Activated CD4-positive, alpha-beta memory T cell treated with anti-CD3 and anti-CD28 coated beads for 36 hours (primary cell): ENCODE measurements at regions not wholly inside any gene's neighbourhood (a gene's known extent, or its start where the extent isn't known, plus 50 kb on each side); places are given as distances from the start of the nearest gene placed in this dataset.

ENCODE experiments used
- CTCF ChIA-PET: fragments of 350-600 bp; sonication (Branson Sonifier 250); formaldehyde crosslinking; loops from one replicate; lab custom pipeline; 2021; ENCODE audit warnings: antibody characterized with exemption, inconsistent platforms; lab: Charles Lee
- POLR2A ChIA-PET: fragments of 350-600 bp; sonication (Branson Sonifier 250); formaldehyde crosslinking; loops from one replicate; lab custom pipeline; 2021; ENCODE audit warnings: antibody characterized with exemption; lab: Charles Lee
- DNase-seq: peaks from one replicate; pipeline ENCODE4 v3.0.0-alpha.2; 2020
- H3K27ac Mint-ChIP-seq: one replicate; pipeline ENCODE4 v1.8.0; 2021; ENCODE audit warnings: mixed read lengths
- H3K27me3 Mint-ChIP-seq: one replicate; pipeline ENCODE4 v1.8.0; 2021; ENCODE audit warnings: mixed read lengths
- H3K36me3 Mint-ChIP-seq: one replicate; pipeline ENCODE4 v1.8.0; 2021; ENCODE audit warnings: mixed read lengths
- H3K4me1 Mint-ChIP-seq: one replicate; pipeline ENCODE4 v1.8.0; 2021; ENCODE audit warnings: low read depth, mixed read lengths
- H3K4me3 Mint-ChIP-seq: one replicate; pipeline ENCODE4 v1.8.0; 2021; ENCODE audit warnings: mild to moderate bottlenecking, mixed read lengths
- H3K9me3 Mint-ChIP-seq: one replicate; pipeline ENCODE4 v1.8.0; 2021; ENCODE audit warnings: mixed read lengths
- intact Hi-C: fragments of 100-400 bp; cut with micrococcal nuclease; formaldehyde crosslinking; loops from one replicate; pipeline ENCODE4 v1.15.1; 2023

DNA sequence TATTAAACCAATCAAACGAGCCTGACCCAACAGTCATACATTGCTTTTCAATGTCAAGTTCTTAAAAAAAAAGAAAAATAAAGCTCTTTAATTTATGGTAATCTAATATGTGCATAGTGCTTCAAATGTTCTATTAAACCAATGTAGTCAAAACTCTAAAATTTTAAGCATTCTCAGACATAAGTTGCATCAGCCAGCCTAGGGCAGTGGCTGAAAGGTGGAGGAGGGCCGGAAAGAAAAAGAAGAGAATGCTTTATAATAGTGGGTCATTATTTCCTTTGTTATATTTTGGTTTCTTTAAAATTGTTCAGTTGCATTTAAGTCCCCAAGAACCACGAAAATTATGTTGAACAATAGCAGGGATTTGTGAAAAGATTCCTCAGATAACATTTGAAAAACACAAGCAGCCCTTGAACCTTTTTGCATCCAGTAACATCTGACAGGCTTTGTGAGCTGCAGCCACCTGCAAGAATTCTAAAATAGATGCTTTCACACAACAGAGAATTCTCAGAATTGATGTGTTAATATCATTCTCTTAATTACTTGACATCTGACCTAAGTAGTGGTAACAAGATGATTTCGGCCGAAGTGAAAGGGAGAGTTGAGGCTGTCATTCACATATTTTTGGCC lies 252.1 kb downstream of the CDCA7 start:
- no peak for DNase-seq
- no peaks in the 10 kb centered on the region for H3K9me3 Mint-ChIP-seq
- no peaks in the 10 kb centered on the region for H3K4me1 Mint-ChIP-seq
- intact Hi-C loops = no loop called here
- H3K27ac Mint-ChIP-seq = no peak overlapping the region
- POLR2A ChIA-PET = no interaction called here
- CTCF ChIA-PET = interaction anchor here (0.7 kb wide), 1 partner anchor 48 kb away, joined by 3 read pairs; no protein-coding TSS in a partner anchor
- no peak overlapping the region for H3K4me3 Mint-ChIP-seq
- peaks cover 20% of the 10 kb centered on the region for H3K27me3 Mint-ChIP-seq
- no peaks in the 10 kb centered on the region for H3K36me3 Mint-ChIP-seq

DNA sequence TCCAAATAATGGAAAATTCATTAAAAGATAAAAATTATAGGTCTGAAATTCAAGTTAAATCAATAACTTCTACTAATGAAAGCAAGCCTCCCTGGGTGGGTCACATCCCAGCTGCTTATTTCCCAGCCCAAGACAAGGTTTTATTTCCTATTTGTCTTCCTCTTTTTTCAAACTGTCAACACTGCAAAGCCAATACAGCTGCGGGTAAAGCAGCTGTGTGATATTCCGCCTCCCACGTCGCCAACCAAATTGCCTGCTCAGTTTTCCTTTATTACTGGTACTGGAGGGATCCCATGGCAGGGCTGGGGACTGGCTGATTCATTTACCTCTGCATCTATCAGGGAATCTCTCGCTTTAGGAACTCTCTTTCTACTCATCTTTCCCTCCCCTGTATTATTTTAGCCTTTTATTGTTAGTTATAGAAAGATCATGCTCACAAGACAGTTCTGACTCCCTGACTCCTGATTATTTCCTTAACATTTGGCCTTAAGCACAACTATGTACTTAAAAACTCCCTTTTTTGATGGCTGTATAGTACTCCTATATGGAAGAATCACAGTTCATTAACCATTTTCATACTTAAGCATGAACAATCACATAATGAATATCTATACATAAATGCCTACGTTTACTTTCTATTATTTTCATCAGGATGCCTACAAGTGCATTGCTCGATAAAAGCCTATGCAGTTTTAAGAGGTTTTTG lies 253.1 kb downstream of the CDCA7 start:
- Mint-ChIP-seq H3K9me3 (no peaks in the 10 kb centered on the region), H3K27me3 (peaks cover 20% of the 10 kb centered on the region), H3K4me1 (no peaks in the 10 kb centered on the region), H3K4me3 (no peak overlapping the region), H3K36me3 (no peaks in the 10 kb centered on the region), H3K27ac (no peak overlapping the region)
- intact Hi-C loops = no loop called here
- no peak for DNase-seq
- ChIA-PET CTCF (no interaction called here), POLR2A (no interaction called here)

DNA sequence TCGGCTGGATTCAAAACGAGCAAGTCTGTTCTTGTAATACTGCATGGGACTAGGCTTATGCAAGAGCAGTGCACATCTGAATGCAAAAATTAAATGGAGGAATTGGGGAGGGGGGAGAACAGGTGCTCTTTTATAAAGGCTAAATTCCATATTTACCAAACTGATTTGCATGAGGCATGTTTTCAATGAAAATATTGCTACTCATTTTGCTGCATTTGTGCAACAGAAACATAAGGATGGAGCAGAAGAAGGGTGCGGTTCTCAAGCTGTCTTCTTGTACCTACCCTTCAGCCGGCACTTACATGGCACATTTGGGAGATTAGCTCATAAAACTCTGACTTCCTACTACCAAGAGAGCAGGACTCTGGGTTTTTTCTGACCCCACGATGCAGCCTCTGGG lies 256.4 kb downstream of the CDCA7 start:
- Mint-ChIP-seq H3K4me3 (no peak overlapping the region), H3K9me3 (no peaks in the 10 kb centered on the region), H3K4me1 (no peaks in the 10 kb centered on the region), H3K27me3 (peaks cover 15% of the 10 kb centered on the region), H3K27ac (no peak overlapping the region), H3K36me3 (no peaks in the 10 kb centered on the region)
- ChIA-PET CTCF (no interaction called here), POLR2A (no interaction called here)
- intact Hi-C loops = no loop called here
- DNase-seq = no peak

DNA sequence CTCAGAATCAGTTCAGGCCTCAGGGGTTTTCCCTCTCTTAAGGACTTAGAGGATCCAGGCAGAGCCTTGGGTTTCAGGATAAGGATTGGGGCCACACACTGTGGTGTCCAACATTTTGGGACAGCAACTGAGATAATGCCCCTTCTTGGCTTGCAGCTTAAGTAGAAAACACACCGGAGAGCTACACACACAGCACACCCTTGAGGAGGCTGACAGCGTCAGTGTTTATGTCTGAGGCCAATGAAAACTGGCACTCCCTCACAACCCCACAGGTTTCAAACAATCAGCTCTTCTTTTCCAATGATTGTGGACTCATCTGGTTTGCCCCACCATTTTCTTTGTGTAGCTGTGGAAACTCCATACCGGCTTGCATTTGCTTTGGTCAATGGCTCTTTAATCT lies 257.7 kb downstream of the CDCA7 start:
- DNase-seq = no peak
- Mint-ChIP-seq H3K4me3 (no peak overlapping the region), H3K36me3 (no peaks in the 10 kb centered on the region), H3K4me1 (no peaks in the 10 kb centered on the region), H3K27ac (no peak overlapping the region), H3K9me3 (no peaks in the 10 kb centered on the region), H3K27me3 (peaks cover 15% of the 10 kb centered on the region)
- intact Hi-C loops = no loop called here
- ChIA-PET CTCF (interaction anchor here (0.6 kb wide), 1 partner anchor 163 kb away, joined by 3 read pairs; no protein-coding TSS in a partner anchor), POLR2A (no interaction called here)

DNA sequence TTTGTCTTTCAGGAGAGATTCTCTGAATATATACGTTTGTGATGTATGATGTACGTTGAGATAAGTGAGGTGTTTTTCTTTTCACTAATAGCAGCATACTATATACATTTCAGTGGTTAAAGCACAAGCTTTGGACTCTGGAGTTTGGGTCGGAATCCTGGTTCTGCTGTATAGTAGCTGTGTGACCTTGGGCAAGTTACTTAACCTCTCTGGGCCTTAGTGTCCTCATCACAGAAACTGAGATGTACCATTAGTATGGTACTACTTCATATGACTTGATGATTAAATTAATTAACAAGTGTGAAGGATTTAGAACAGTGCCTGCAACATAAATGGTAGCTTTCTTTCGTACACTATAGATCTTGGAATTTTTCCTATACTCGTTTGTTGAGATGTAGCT lies 258.7 kb downstream of the CDCA7 start:
- intact Hi-C loops = no loop called here
- no peaks in the 10 kb centered on the region for H3K4me1 Mint-ChIP-seq
- no peak overlapping the region for H3K4me3 Mint-ChIP-seq
- ChIA-PET POLR2A (no interaction called here), CTCF (interaction anchor here (0.7 kb wide), 1 partner anchor 134 kb away, joined by 3 read pairs; no protein-coding TSS in a partner anchor)
- no peaks in the 10 kb centered on the region for H3K9me3 Mint-ChIP-seq
- H3K36me3 Mint-ChIP-seq = no peaks in the 10 kb centered on the region
- no peak for DNase-seq
- H3K27me3 Mint-ChIP-seq = peaks cover 6% of the 10 kb centered on the region
- no peak overlapping the region for H3K27ac Mint-ChIP-seq

DNA sequence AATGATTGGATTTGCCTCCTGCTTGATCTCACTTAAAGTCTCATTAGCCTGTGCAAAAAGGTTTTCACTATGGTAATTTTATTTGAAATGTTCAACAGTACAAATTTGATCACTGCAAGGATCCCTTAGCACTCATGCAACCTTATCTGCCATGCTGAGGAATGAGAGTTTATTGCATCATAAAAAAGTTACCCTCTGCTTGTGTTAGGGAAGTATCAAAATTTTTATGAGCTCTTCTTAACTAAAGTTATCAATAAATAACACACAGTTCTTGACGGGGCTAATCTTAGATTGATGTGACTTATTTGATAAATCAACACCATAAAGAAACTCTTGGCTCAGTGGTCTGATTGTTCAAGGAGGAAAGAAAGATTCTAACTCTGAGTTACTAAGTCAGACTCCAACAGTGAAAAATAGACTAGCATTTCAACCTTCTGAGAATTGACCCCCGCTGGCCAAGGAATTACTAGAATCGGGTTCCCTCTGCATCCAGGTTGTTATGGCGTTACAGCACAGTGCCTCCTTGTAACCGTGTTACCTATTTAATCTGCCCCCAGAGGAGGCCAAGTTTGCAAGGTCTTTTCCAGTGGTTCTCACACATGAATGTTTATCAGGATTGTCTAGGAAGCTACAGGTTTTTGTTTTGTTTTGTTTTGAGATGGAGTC lies 259.7 kb downstream of the CDCA7 start:
- ChIA-PET POLR2A (no interaction called here), CTCF (no interaction called here)
- Mint-ChIP-seq H3K36me3 (no peaks in the 10 kb centered on the region), H3K4me3 (no peak overlapping the region), H3K4me1 (no peaks in the 10 kb centered on the region), H3K27ac (no peak overlapping the region), H3K27me3 (peaks cover 5% of the 10 kb centered on the region), H3K9me3 (no peaks in the 10 kb centered on the region)
- intact Hi-C loops = no loop called here
- no peak for DNase-seq

DNA sequence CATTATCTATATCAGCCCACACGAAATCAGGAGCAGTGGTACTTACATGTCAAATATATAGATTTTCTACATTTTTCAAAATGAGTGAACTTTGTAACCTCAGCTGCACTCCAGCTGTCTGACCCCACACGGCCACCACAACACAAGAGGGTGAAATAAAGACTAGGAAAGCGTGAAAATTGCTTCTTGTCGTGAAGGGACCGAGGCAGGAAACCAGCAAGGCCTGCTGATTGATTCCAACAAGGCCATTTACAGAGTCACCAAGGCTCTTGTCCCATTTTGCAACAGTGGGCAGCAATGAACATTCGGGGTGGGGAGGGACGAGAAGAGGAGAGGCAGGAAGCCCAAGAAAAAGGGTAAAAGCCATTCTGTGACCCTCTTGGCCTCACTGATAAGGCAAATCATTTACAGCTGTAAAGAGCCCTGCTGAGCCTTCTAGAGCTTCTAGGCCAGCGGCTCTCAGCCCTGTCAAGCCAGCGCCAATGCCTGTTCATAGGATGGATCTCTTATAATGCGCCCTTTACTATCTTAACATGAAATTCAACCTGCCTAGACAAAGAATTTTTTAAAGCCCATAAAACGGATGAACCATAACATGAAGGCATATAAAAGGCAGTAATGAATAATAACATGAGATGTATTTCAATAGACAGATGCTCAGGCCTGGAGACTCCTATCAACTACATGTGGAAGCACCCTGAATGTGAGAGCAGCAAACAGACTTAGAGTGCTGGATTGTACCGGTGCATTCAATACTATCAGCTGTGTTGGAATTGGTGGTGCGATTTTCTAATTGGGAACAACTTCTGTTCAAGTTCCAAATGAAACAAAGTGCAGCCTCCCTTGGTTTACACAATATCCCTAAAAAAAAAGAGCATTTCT lies 269.0 kb downstream of the CDCA7 start:
- H3K9me3 Mint-ChIP-seq = no peaks in the 10 kb centered on the region
- DNase-seq = no peak
- H3K36me3 Mint-ChIP-seq = no peaks in the 10 kb centered on the region
- ChIA-PET CTCF (no interaction called here), POLR2A (no interaction called here)
- no peak overlapping the region for H3K27ac Mint-ChIP-seq
- no peaks in the 10 kb centered on the region for H3K4me1 Mint-ChIP-seq
- peaks cover 12% of the 10 kb centered on the region for H3K27me3 Mint-ChIP-seq
- no peak overlapping the region for H3K4me3 Mint-ChIP-seq
- intact Hi-C loops = no loop called here

DNA sequence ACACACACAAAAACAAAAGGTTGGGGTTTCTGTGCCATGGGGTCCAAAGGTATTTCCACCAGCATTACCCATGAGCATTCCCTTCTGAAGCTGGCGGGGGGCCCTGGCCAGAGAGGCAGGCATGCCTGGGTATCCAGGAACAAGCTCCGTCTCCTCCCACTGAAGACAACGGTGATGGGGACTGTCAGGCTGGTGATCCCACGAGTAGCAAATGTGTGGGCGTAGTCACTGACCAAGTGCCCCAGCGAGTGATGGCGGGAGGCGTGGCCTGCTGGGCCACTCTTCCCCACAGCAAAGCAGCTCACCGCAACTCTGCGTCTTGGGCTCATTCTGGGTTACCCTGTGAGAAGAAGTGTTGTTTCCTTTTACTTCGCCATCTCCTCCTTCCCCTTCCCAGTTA lies 270.6 kb downstream of the CDCA7 start:
- DNase-seq = no peak
- Mint-ChIP-seq H3K27ac (no peak overlapping the region), H3K9me3 (no peaks in the 10 kb centered on the region), H3K4me3 (no peak overlapping the region), H3K4me1 (no peaks in the 10 kb centered on the region), H3K27me3 (peaks cover 15% of the 10 kb centered on the region), H3K36me3 (no peaks in the 10 kb centered on the region)
- ChIA-PET POLR2A (no interaction called here), CTCF (no interaction called here)
- intact Hi-C loops = no loop called here

DNA sequence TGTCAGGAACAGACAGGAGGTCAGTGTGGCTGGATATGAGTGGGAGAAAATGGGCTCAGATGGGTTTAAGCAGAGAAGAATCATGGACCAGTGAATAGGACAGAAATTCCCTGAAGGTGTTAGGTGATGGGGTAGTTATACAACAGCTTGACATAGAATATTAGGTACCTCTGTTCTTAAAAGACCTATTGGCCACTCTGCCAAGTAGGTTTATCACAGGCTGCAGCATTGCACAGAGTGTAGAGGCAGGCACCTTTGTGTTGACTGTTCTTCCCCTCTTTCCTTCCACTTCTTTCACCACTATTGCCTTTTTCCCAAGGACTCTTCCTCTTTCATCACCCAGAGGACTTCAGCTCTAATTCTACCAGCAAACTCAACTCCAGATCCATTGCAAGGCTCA lies 274.4 kb downstream of the CDCA7 start:
- Mint-ChIP-seq H3K27me3 (peaks cover 14% of the 10 kb centered on the region), H3K9me3 (no peaks in the 10 kb centered on the region), H3K27ac (no peak overlapping the region), H3K36me3 (no peaks in the 10 kb centered on the region), H3K4me1 (no peaks in the 10 kb centered on the region), H3K4me3 (no peak overlapping the region)
- DNase-seq = no peak
- ChIA-PET CTCF (no interaction called here), POLR2A (no interaction called here)
- intact Hi-C loops = no loop called here

DNA sequence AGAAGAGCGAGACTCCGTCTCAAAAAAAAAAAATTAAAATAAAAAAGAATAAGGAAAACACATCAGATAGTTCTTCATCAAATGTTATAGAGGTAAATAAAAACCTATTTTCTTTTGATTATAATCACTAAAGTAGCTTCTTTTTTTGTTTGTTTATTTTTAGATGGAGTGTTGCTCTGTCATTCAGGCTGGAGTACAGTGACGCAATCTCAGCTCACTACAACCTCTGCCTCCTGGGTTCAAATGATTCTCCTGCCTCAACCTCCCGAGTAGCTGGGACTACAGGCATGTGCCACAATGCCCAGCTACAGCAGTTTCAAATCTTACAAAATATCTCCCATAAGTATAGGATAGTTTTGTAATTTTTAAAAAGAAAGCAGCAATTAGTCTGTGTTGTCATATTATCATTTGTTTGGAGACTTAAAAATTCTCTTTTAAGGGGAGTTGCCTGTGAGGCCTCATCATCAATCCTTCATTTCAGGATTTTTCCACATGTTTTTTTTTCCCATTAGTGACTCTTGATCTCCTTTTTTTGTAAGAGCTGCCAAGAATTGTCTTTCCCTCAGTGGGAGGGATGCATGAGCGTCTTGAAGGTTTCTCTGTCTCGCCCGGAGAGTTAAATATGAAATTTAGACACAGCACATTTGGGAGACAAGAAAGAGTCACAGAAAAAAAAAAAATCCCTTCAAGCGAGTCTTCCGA lies 275.9 kb downstream of the CDCA7 start:
- no peaks in the 10 kb centered on the region for H3K4me1 Mint-ChIP-seq
- H3K4me3 Mint-ChIP-seq = no peak overlapping the region
- no peak overlapping the region for H3K27ac Mint-ChIP-seq
- POLR2A ChIA-PET = no interaction called here
- CTCF ChIA-PET = no interaction called here
- no peak for DNase-seq
- intact Hi-C loops = no loop called here
- H3K27me3 Mint-ChIP-seq = peaks cover 14% of the 10 kb centered on the region
- no peaks in the 10 kb centered on the region for H3K36me3 Mint-ChIP-seq
- no peaks in the 10 kb centered on the region for H3K9me3 Mint-ChIP-seq

DNA sequence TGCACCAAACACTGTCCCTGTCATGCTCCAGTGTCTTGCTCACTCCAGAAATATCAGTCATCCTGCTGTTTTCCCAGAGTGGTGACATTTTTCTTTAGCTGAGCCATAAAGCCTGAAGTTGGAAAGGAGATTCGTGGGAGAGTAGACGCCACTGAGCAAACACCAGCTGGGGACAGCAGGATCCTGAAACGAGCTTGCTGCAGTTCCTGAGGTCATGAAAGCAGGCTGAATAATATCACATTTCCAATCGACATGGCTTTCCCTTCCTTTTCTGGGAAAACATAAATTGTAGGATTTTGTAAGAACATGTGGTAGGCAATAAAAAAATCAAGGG lies 276.4 kb downstream of the CDCA7 start:
- no peaks in the 10 kb centered on the region for H3K36me3 Mint-ChIP-seq
- intact Hi-C loops = no loop called here
- H3K27ac Mint-ChIP-seq = no peak overlapping the region
- H3K9me3 Mint-ChIP-seq = no peaks in the 10 kb centered on the region
- H3K4me1 Mint-ChIP-seq = no peaks in the 10 kb centered on the region
- CTCF ChIA-PET = no interaction called here
- H3K27me3 Mint-ChIP-seq = peaks cover 14% of the 10 kb centered on the region
- H3K4me3 Mint-ChIP-seq = no peak overlapping the region
- no peak for DNase-seq
- POLR2A ChIA-PET = no interaction called here

DNA sequence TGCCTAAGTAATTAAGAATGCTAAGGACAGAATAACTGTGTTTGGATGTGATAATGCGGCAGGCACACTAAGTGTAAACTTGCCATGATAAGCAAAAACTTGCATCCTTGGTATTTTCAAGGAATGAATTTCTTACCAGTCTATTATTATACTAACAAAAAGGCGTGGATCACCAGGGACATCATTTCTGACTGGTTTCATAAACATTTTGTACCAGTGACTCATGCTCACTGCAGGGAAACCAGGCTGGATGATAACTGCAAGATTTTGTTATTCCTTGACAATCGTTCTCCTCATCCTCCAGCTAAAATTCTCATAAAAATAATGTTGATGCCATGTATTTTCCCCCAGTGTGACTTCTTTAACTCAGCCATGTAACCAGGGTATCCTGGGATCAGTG lies 289.5 kb downstream of the CDCA7 start:
- intact Hi-C loops = no loop called here
- no peak for DNase-seq
- H3K36me3 Mint-ChIP-seq = no peaks in the 10 kb centered on the region
- no peaks in the 10 kb centered on the region for H3K4me1 Mint-ChIP-seq
- H3K4me3 Mint-ChIP-seq = no peak overlapping the region
- ChIA-PET POLR2A (no interaction called here), CTCF (no interaction called here)
- no peak overlapping the region for H3K27ac Mint-ChIP-seq
- H3K27me3 Mint-ChIP-seq = peaks cover 5% of the 10 kb centered on the region
- no peaks in the 10 kb centered on the region for H3K9me3 Mint-ChIP-seq
